ENCODE measurements at regions not wholly inside any gene's neighbourhood (a gene's known extent, or its start where the extent isn't known, plus 50 kb on each side); places are given as distances from the start of the nearest gene placed in this dataset.

DNA sequence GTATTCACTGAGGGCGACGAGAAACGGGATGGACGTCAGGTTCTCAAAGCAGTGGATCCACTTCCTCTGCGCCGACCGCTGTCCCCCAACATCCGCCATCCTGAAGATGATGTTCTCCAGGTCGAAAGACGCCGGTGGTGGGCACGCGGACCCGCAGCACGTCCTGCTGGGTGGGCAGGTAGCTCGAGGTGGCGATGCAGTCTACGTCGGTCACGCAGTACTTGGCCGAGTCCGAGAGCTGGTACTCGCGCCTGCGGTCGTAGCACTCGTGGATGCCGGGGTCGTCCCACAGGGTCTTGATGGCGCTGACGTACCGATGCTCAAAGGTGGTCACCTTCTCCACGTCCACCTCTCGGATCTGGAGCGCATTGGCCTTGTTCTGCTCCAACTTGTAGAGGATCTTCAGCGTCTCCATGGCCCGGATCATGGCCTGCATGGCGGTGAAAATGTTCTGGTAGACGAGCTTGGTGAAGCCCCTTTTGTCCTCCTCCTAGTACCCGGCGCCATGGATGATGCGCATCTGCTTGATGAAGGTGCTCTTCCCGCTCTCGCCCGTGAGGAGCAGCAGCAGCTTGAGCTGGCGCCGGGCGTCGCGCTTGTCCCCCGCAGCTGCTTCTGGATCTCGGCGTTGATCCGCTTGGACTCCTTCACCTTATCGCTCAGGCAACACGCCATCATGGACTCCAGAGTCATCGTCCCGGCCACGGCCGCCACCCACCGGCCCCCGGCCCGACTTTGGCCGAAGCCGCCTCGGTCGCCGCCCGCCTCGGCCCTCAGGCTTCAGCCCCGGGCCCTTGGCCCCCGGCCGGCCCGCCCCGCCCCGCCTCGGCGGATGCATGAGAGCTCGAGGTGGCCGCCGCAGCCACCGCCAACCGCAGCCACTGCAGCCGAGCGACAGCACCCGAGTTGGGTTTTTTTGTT is 122.9 kb upstream of the KCTD7 start:
- TF ChIP-seq, protein P1, sequence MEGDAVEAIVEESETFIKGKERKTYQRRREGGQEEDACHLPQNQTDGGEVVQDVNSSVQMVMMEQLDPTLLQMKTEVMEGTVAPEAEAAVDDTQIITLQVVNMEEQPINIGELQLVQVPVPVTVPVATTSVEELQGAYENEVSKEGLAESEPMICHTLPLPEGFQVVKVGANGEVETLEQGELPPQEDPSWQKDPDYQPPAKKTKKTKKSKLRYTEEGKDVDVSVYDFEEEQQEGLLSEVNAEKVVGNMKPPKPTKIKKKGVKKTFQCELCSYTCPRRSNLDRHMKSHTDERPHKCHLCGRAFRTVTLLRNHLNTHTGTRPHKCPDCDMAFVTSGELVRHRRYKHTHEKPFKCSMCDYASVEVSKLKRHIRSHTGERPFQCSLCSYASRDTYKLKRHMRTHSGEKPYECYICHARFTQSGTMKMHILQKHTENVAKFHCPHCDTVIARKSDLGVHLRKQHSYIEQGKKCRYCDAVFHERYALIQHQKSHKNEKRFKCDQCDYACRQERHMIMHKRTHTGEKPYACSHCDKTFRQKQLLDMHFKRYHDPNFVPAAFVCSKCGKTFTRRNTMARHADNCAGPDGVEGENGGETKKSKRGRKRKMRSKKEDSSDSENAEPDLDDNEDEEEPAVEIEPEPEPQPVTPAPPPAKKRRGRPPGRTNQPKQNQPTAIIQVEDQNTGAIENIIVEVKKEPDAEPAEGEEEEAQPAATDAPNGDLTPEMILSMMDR (IDR thresholded peaks at IDR 0.05; ENCODE audit: extremely low read depth in 1 of 2, insufficient read depth in 1 of 2, low read depth in 1 of 2, low read length in 2 of 2) = no peak
- no peak for TF ChIP-seq POLR2A (IDR thresholded peaks at IDR 0.05; ENCODE audit: low read depth, low read length)
- TF ChIP-seq GATA2 (IDR thresholded peaks at IDR 0.05; ENCODE audit: insufficient read depth, insufficient read length, low read depth, low read length) = no peak
- TF ChIP-seq POLR2AphosphoS5 (IDR thresholded peaks at IDR 0.05; ENCODE audit: insufficient read depth, low read depth, low read length) = no peak
